ENCODE measurements at regions not wholly inside any gene's neighbourhood (a gene's known extent, or its start where the extent isn't known, plus 50 kb on each side); places are given as distances from the start of the nearest gene placed in this dataset.

DNA sequence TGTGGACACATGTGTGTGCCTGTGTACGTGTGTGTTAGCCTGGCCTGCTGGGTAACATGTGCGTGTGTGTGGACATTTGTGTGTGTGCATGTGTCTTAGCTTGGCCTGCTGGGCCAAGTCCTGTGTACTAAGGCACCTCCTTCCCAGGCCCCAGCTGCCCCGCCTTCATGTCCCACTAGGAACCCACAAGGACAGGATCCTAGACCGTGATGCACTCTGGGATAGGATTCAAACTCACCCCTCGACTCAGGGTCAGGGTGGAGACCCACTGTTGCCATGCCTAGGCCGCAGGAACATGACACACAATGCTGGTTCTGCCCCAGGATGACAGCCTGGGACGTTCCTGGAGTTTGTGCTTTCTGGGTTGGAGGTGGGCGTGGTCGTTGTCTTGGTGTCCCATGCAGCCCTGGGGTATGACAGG lies 89.9 kb upstream of the TMPRSS2 start:
- Mint-ChIP-seq H3K27ac (no peak overlapping the region), H3K4me3 (no peak overlapping the region)

GRCh38 chr21:41597227-41597626 lies 89.3 kb upstream of the TMPRSS2 start:
- no peak overlapping the region for H3K27ac Mint-ChIP-seq
- H3K4me1 Mint-ChIP-seq: peaks cover 6 to 9% of the 10 kb centered on the region in 2 donors
- H3K9me3 Mint-ChIP-seq: no peaks in the 10 kb centered on the region
- H3K4me3 Mint-ChIP-seq: no peak overlapping the region
- no peak for DNase-seq
- no peaks in the 10 kb centered on the region for H3K36me3 Mint-ChIP-seq
- H3K27me3 Mint-ChIP-seq: peaks cover 7 to 9% of the 10 kb centered on the region in 2 donors
- no peak for ATAC-seq (replicated peaks)

More for the DNA sequence above, 89.9 kb upstream of the TMPRSS2 start:
- no peaks in the 10 kb centered on the region for H3K36me3 Mint-ChIP-seq
- DNase-seq (no peak), ATAC-seq (replicated peaks) (no peak)
- H3K27me3 Mint-ChIP-seq: peaks cover 2 to 13% of the 10 kb centered on the region in 2 donors
- peaks cover 6 to 9% of the 10 kb centered on the region in 2 donors for H3K4me1 Mint-ChIP-seq
- H3K9me3 Mint-ChIP-seq: no peaks in the 10 kb centered on the region

- peaks cover 9 to 14% of the 10 kb centered on the region in 2 donors for H3K27me3 Mint-ChIP-seq
- no peak for ATAC-seq (replicated peaks)
- no peak overlapping the region for H3K4me3 Mint-ChIP-seq
- no peaks in the 10 kb centered on the region for H3K36me3 Mint-ChIP-seq
- H3K9me3 Mint-ChIP-seq: no peaks in the 10 kb centered on the region
- no peak overlapping the region for H3K27ac Mint-ChIP-seq
- H3K4me1 Mint-ChIP-seq: peaks cover 3 to 9% of the 10 kb centered on the region in 2 donors
- no peak for DNase-seq
Observed at GRCh38 chr21:41596241-41596925, 88.4 kb upstream of the TMPRSS2 start.

- Mint-ChIP-seq H3K27me3 (peaks cover 13 to 20% of the 10 kb centered on the region in 2 donors), H3K36me3 (no peaks in the 10 kb centered on the region), H3K4me1 (peaks cover 3 to 7% of the 10 kb centered on the region in 2 donors), H3K27ac (no peak overlapping the region), H3K9me3 (no peaks in the 10 kb centered on the region), H3K4me3 (no peak overlapping the region)
- DNase-seq (no peak), ATAC-seq (replicated peaks) (no peak)
Observed at GRCh38 chr21:41594268-41594667, 86.3 kb upstream of the TMPRSS2 start.

- no peak for ATAC-seq (replicated peaks)
- Mint-ChIP-seq H3K27ac (no peak overlapping the region), H3K27me3 (peaks cover 16 to 26% of the 10 kb centered on the region in 2 donors), H3K36me3 (no peaks in the 10 kb centered on the region), H3K4me1 (peaks cover 2% of the 10 kb centered on the region in 2 donors), H3K4me3 (no peak overlapping the region), H3K9me3 (peaks cover 4 to 5% of the 10 kb centered on the region in 2 donors)
- DNase-seq: no peak
Observed at GRCh38 chr21:41593760-41594138, 85.8 kb upstream of the TMPRSS2 start.

DNA sequence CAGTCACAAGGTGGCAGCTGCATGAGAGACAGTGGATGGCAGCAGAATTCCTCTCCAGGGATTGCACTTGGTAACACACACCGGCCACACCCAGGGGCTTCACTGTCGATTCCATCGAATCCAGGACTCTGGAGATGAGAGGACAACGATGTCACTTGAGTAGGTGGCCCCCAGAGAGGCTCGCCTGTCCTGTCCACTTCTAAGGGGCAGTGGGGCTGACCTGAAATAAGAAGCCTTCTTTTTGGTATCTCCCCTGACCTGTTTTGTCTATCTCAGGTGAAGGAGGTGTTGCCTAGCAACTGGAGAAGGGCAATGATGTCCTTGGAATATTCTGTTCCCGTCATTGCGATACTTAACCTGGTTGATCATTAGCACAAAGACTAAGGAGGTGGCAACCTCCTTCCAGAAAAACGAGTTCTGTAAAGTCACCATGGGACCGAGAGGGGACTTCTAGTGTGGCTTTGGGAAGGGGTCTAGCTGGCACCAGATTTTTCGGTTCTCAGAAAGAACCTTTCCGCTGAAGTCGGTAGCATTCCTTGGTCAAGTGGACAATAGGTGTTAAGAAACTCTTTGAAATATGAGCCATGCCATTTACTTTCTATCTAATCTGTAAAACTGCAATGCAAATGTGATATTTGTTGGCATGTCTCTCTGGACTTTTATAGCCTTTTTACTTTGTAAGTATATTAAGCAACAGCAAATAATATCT lies 85.2 kb upstream of the TMPRSS2 start:
- Mint-ChIP-seq H3K4me1 (no peaks in the 10 kb centered on the region), H3K4me3 (no peak overlapping the region), H3K9me3 (peaks cover 7% of the 10 kb centered on the region in 2 donors), H3K27ac (no peak overlapping the region), H3K36me3 (peaks cover 0 to 1% of the 10 kb centered on the region in 2 donors), H3K27me3 (peaks cover 16 to 27% of the 10 kb centered on the region in 2 donors)
- no peak for DNase-seq
- no peak for ATAC-seq (replicated peaks)

GRCh38 chr21:41589620-41590175 lies 81.7 kb upstream of the TMPRSS2 start:
- H3K36me3 Mint-ChIP-seq: peaks cover 0 to 1% of the 10 kb centered on the region in 2 donors
- no peak overlapping the region for H3K4me3 Mint-ChIP-seq
- no peak for ATAC-seq (replicated peaks)
- no peak for DNase-seq
- H3K4me1 Mint-ChIP-seq: no peaks in the 10 kb centered on the region
- H3K27ac Mint-ChIP-seq: no peak overlapping the region
- peaks cover 11 to 14% of the 10 kb centered on the region in 2 donors for H3K9me3 Mint-ChIP-seq
- peaks cover 8 to 27% of the 10 kb centered on the region in 2 donors for H3K27me3 Mint-ChIP-seq

DNA sequence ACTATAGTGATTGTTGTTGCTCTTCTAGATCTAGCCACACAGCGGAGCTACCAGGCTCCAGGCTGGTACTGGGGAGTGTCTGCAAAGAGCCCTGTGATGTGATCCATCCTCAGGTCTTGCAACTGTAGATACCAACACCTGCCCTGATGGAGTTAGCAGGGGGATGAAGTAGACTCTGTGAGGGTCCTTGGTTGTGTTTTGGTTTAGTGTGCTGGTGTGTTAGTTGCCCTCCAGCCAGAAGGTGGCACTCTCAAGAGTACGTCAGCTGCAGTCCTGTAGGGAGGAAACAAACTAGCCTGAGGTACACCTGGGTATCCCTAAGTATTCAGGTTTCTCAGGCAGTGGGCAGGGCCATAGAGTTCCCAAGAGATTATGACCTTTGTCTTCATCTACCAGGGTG lies 81.2 kb upstream of the TMPRSS2 start:
- Mint-ChIP-seq H3K9me3 (peaks cover 11 to 14% of the 10 kb centered on the region in 2 donors), H3K27me3 (peaks cover 8 to 27% of the 10 kb centered on the region in 2 donors), H3K4me3 (no peak overlapping the region), H3K4me1 (no peaks in the 10 kb centered on the region), H3K36me3 (peaks cover 0 to 1% of the 10 kb centered on the region in 2 donors), H3K27ac (no peak overlapping the region)
- no peak for DNase-seq
- no peak for ATAC-seq (replicated peaks)

DNA sequence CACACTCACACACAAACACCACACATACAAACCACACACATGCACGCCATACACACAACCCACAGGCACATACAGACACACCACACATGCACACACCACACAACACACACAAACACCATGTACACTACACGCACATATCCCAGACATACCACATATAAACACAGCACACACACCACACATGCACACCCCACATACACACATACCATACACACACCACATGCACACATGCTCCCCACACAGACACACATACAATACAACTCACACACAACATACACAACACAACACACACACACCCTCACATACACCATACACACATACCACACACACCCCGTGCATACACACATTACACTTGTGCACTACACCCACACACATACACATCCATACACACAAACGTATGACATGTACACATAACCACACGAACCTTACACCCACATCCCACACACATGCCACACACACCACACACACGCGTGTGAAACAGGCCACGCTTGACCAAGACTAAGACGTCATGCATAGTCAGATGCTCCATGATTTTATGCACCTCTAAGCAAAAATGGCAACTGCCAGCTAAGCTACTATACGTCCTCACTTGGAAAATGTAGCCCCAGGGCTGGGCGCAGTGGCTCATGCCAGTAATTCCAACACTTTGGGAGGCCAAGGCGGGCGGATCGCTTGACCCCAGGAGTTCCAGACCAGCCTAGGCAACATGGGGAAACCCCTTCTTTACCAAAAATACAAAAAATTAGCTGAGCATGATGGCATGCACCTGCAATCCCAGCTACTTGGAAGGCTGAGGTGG lies 77.4 kb upstream of the TMPRSS2 start:
- Mint-ChIP-seq H3K9me3 (peaks cover 11 to 14% of the 10 kb centered on the region in 2 donors), H3K27ac (no peak overlapping the region), H3K4me3 (no peak overlapping the region), H3K27me3 (peaks cover 5 to 14% of the 10 kb centered on the region in 2 donors), H3K36me3 (peaks cover 0 to 1% of the 10 kb centered on the region in 2 donors), H3K4me1 (no peaks in the 10 kb centered on the region)
- DNase-seq (no peak), ATAC-seq (replicated peaks) (no peak)

- Mint-ChIP-seq H3K27ac (no peak overlapping the region), H3K9me3 (peaks cover 11 to 14% of the 10 kb centered on the region in 2 donors), H3K4me3 (no peak overlapping the region), H3K36me3 (peaks cover 0 to 1% of the 10 kb centered on the region in 2 donors), H3K27me3 (peaks cover 5 to 16% of the 10 kb centered on the region in 2 donors), H3K4me1 (no peaks in the 10 kb centered on the region)
- DNase-seq: no peak
- ATAC-seq (replicated peaks): no peak
Observed at GRCh38 chr21:41584603-41585176, 76.7 kb upstream of the TMPRSS2 start.

DNA sequence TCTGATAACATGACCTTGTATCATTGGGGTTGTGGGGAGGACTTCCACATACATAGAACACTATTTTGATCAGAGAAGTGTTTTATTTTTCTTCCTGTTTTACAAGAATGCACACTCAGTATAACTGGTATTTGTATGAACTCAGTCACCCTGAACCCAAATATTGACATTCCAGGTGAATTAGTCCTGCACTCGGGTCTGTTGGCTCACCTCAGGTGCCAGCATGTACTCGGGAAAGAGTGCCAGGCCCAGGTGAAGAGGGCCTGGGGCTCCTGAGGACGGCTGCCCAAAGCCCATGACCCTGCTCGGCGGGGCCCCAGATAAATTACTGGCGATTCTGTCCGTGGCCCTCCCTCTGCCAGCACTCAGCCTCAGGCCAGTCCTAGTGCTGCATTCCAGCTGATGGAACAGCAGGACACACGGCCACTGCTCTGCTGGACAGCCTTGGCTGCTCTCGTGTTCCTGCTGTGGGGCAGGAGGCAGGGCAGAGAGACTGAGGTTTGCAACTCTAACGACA lies 75.4 kb upstream of the TMPRSS2 start:
- H3K4me1 Mint-ChIP-seq: no peaks in the 10 kb centered on the region
- no peak overlapping the region for H3K27ac Mint-ChIP-seq
- no peak for DNase-seq
- no peak for ATAC-seq (replicated peaks)
- no peaks in the 10 kb centered on the region for H3K36me3 Mint-ChIP-seq
- H3K27me3 Mint-ChIP-seq: peaks cover 0 to 7% of the 10 kb centered on the region in 2 donors
- no peak overlapping the region for H3K4me3 Mint-ChIP-seq
- H3K9me3 Mint-ChIP-seq: peaks cover 5 to 12% of the 10 kb centered on the region in 2 donors

DNA sequence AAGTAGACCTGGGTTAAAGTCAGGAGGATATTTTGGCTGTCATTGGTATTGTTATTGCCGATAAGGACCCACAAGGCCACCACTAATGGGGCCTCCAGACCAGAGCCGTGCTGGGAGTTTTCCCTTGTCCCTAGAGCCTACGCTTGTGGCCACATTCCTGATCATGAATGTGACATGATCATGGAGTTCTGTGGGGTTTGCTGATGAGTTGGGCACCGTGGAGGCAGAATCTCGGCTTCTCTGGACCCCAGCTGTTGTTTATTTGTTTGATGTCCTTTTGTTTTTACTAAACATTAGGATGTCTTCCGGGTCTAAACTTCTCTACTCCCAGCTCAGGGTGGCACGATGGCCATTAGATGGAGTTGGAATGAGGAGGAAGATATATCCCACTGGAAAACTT lies 74.9 kb upstream of the TMPRSS2 start:
- Mint-ChIP-seq H3K4me1 (no peaks in the 10 kb centered on the region), H3K36me3 (peaks cover 2 to 4% of the 10 kb centered on the region in 2 donors), H3K27me3 (peaks cover 0 to 7% of the 10 kb centered on the region in 2 donors), H3K4me3 (no peak overlapping the region), H3K27ac (no peak overlapping the region), H3K9me3 (peaks cover 9 to 11% of the 10 kb centered on the region in 2 donors)
- DNase-seq (no peak), ATAC-seq (replicated peaks) (no peak)

DNA sequence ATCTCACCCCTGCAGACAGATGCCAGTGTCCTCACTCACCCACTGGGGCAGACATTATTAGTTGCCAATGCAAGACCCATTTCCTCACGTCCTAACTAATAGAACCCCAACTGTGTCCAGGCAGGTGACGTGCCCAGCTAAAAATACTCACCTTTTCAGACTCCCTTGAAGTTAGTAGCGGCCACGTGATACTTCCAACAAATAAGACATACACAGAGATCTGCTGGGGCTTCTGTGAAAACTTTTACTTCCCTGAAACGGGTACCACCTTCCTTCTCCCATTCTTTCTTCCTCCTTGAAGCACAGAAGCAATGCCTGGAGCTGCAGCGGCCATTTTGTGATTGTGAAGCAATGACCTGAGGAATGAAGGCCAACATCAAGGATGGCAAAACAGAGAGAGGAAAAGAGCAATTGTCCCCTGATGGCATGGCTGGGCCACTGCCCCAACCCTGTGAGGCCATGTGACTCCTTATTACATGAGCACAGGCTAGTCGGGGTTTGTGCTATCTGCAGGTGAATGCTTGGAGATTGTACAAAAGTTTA lies 74.4 kb upstream of the TMPRSS2 start:
- DNase-seq (no peak), ATAC-seq (replicated peaks) (no peak)
- Mint-ChIP-seq H3K4me3 (no peak overlapping the region), H3K27me3 (peaks cover 0 to 7% of the 10 kb centered on the region in 2 donors), H3K27ac (no peak overlapping the region), H3K36me3 (peaks cover 2 to 4% of the 10 kb centered on the region in 2 donors), H3K9me3 (peaks cover 12% of the 10 kb centered on the region in 2 donors), H3K4me1 (no peaks in the 10 kb centered on the region)

All from stimulated activated naive B cell treated with anti-CD40 and anti-IgM and Interleukin-4, amounts not matched to agents 10 μg/mL and 1 μg/mL and 100 μg/mL, for 72 hours (primary cell).